ENCODE measurements at regions not wholly inside any gene's neighbourhood (a gene's known extent, or its start where the extent isn't known, plus 50 kb on each side); places are given as distances from the start of the nearest gene placed in this dataset.
"Not testable (repeated sequence)": the region's sequence is repeated elsewhere in the genome, so short reads cannot be mapped to it uniquely, and the experiment has no call there.

DNA sequence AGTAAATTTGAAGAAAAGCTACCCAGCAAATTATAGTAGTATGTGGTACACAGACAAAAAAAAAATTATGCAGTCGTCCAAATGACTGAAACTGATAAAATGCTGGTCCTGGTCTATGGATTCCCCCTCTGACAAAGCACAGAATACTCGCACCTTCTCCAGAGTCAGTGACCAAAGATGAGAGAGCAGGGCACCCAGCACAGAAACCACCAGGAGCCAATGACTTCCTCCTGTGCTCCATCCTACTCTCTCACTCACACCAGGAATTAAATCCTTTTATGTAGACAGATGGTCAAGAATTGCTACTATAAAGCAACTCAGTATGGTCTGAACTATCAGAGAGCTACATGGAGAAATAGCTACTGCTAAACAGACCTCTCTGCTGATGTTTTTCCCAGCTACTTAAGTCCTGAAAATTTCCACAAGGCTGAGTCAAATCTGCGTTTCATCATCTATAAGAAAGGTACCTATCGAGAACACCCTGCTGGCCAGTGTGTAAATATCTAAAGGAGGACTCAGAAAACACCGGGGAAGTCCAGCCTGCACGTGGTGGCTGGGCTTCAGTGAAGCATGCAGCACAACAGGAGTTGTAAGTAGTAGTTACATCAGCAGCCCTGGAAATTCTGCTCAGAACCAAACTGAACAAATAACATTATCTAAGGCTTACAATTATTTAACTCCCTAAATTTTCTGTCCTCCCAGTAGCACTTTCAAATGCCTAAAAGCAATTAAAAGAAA lies 118.1 kb upstream of the OR4F16 start:
- BruUV-seq (replicated peaks); POLR2A ChIA-PET: not testable (repeated sequence)

GRCh38 chr1:805310-805709 lies 118.4 kb upstream of the SAMD11 start:
- H3K36me3 ChIP-seq (ENCODE audit: control insufficient read depth in 2 of 2, extremely low read depth in 1 of 2, insufficient read depth in 2 of 2, low read length in 2 of 2); H3K9me1 ChIP-seq (replicated peaks; ENCODE audit: control insufficient read depth, extremely low read depth, insufficient read depth, low read length); dilution Hi-C loops (cut with MboI; ENCODE audit: extremely low pct_ligation_motif_present, low sequenced_read_pairs); DNase-seq (ENCODE audit: low read depth, low spot score); POLR2A ChIA-PET; H3K4me1 ChIP-seq (ENCODE audit: control insufficient read depth, extremely low read depth, insufficient read depth, low read length); intact Hi-C loops (cut with micrococcal nuclease); H3K4me3 ChIP-seq (replicated peaks in 1 of 3; ENCODE audit: insufficient read depth in 1 of 3, low read depth in 1 of 3, low read length in 3 of 3); CTCF ChIA-PET; H3K27ac ChIP-seq (ENCODE audit: insufficient read depth, low read depth, low read length); H4K20me1 ChIP-seq (replicated peaks; ENCODE audit: control insufficient read depth, extremely low read depth, insufficient read depth, low read length); BruUV-seq (replicated peaks); H3K27me3 ChIP-seq (ENCODE audit: control insufficient read depth in 2 of 2, insufficient read depth in 2 of 2, low read length in 2 of 2); H3K4me2 ChIP-seq (ENCODE audit: insufficient read depth, low read length); H3K79me2 ChIP-seq (ENCODE audit: control insufficient read depth, insufficient read depth, low read length); H3K9ac ChIP-seq (replicated peaks; ENCODE audit: extremely low read depth, insufficient read depth, low read length); H2AFZ ChIP-seq (ENCODE audit: low read depth, low read length); H3K9me3 ChIP-seq (replicated peaks; ENCODE audit: control insufficient read depth, insufficient read depth, low read length); FAIRE-seq: not testable (repeated sequence)

More for the DNA sequence above, 118.1 kb upstream of the OR4F16 start:
- H2AFZ ChIP-seq (ENCODE audit: low read depth, low read length); H4K20me1 ChIP-seq (replicated peaks; ENCODE audit: control insufficient read depth, extremely low read depth, insufficient read depth, low read length); H3K79me2 ChIP-seq (ENCODE audit: control insufficient read depth, insufficient read depth, low read length); H3K9me3 ChIP-seq (replicated peaks; ENCODE audit: control insufficient read depth, insufficient read depth, low read length); dilution Hi-C loops (cut with MboI; ENCODE audit: extremely low pct_ligation_motif_present, low sequenced_read_pairs); H3K27me3 ChIP-seq (ENCODE audit: control insufficient read depth in 2 of 2, insufficient read depth in 2 of 2, low read length in 2 of 2); FAIRE-seq; CTCF ChIA-PET; H3K9me1 ChIP-seq (replicated peaks; ENCODE audit: control insufficient read depth, extremely low read depth, insufficient read depth, low read length); H3K4me2 ChIP-seq (ENCODE audit: insufficient read depth, low read length); DNase-seq (ENCODE audit: low read depth, low spot score); H3K27ac ChIP-seq (ENCODE audit: insufficient read depth, low read depth, low read length); H3K36me3 ChIP-seq (ENCODE audit: control insufficient read depth in 2 of 2, extremely low read depth in 1 of 2, insufficient read depth in 2 of 2, low read length in 2 of 2); intact Hi-C loops (cut with micrococcal nuclease); H3K4me1 ChIP-seq (ENCODE audit: control insufficient read depth, extremely low read depth, insufficient read depth, low read length); H3K4me3 ChIP-seq (replicated peaks in 1 of 3; ENCODE audit: insufficient read depth in 1 of 3, low read depth in 1 of 3, low read length in 3 of 3); H3K9ac ChIP-seq (replicated peaks; ENCODE audit: extremely low read depth, insufficient read depth, low read length): not testable (repeated sequence)

DNA sequence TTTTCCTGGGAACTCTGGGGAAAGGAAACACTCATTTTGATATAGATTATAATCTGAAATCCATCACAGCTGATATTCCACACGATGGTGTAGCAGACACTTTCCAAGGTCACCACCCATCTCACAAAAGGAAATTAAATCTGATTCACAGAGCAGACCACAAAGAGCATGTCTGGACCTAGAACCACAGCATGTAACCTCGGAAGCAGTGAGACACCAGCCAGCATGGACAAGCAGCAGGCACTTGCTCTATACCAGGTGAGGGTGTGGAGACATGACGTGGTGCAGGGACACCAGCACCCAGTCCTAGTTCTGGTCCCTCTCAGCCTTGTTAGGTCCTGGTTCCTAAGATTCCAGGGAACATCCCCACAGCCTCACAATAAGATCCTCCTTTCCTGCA lies 116.7 kb upstream of the SAMD11 start:
- H2AFZ ChIP-seq (ENCODE audit: low read depth, low read length); H4K20me1 ChIP-seq (replicated peaks; ENCODE audit: control insufficient read depth, extremely low read depth, insufficient read depth, low read length); H3K27ac ChIP-seq (ENCODE audit: insufficient read depth, low read depth, low read length); H3K9ac ChIP-seq (replicated peaks; ENCODE audit: extremely low read depth, insufficient read depth, low read length); DNase-seq (ENCODE audit: low read depth, low spot score); FAIRE-seq; dilution Hi-C loops (cut with MboI; ENCODE audit: extremely low pct_ligation_motif_present, low sequenced_read_pairs); H3K27me3 ChIP-seq (ENCODE audit: control insufficient read depth in 2 of 2, insufficient read depth in 2 of 2, low read length in 2 of 2); H3K4me1 ChIP-seq (ENCODE audit: control insufficient read depth, extremely low read depth, insufficient read depth, low read length); CTCF ChIA-PET; H3K4me2 ChIP-seq (ENCODE audit: insufficient read depth, low read length); H3K4me3 ChIP-seq (replicated peaks in 1 of 3; ENCODE audit: insufficient read depth in 1 of 3, low read depth in 1 of 3, low read length in 3 of 3); POLR2A ChIA-PET; intact Hi-C loops (cut with micrococcal nuclease); H3K79me2 ChIP-seq (ENCODE audit: control insufficient read depth, insufficient read depth, low read length); BruUV-seq (replicated peaks); H3K9me3 ChIP-seq (replicated peaks; ENCODE audit: control insufficient read depth, insufficient read depth, low read length); H3K36me3 ChIP-seq (ENCODE audit: control insufficient read depth in 2 of 2, extremely low read depth in 1 of 2, insufficient read depth in 2 of 2, low read length in 2 of 2); H3K9me1 ChIP-seq (replicated peaks; ENCODE audit: control insufficient read depth, extremely low read depth, insufficient read depth, low read length): not testable (repeated sequence)

DNA sequence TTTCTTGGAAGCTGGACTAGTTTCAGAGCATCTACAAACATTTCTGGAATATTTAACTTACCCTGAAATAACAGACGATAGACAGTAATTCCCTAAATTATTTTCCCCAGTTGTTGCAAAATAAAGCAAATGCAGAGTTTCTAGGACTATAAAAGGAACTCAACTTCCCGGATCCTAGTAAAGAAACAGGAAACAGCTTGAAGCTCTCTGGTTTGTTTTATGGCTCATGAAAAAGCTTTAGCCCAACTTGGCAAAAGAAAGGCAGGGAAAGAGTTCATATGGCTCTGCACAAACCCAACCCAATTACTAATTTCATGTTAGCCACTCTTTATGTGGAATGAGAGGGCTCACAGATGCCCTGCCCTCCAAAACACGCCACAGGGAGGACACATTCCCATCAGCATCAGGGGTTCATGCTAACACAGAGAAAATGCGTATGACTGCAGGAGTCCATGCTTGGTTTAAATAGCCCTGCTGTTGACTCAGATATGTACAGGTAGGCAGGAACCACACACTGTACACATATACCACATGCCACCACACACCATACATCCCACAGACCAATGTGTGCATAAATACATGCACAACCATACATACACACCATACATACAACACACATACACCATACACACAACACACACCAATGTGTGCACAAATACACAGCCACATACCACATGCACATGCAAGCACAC lies 115.9 kb upstream of the SAMD11 start:
- H3K4me3 ChIP-seq (replicated peaks in 1 of 3; ENCODE audit: insufficient read depth in 1 of 3, low read depth in 1 of 3, low read length in 3 of 3); H3K9me3 ChIP-seq (replicated peaks; ENCODE audit: control insufficient read depth, insufficient read depth, low read length); H3K36me3 ChIP-seq (ENCODE audit: control insufficient read depth in 2 of 2, extremely low read depth in 1 of 2, insufficient read depth in 2 of 2, low read length in 2 of 2); FAIRE-seq; H3K4me1 ChIP-seq (ENCODE audit: control insufficient read depth, extremely low read depth, insufficient read depth, low read length); dilution Hi-C loops (cut with MboI; ENCODE audit: extremely low pct_ligation_motif_present, low sequenced_read_pairs); H3K27me3 ChIP-seq (ENCODE audit: control insufficient read depth in 2 of 2, insufficient read depth in 2 of 2, low read length in 2 of 2); H2AFZ ChIP-seq (ENCODE audit: low read depth, low read length); intact Hi-C loops (cut with micrococcal nuclease); H3K27ac ChIP-seq (ENCODE audit: insufficient read depth, low read depth, low read length); BruUV-seq (replicated peaks); H3K9me1 ChIP-seq (replicated peaks; ENCODE audit: control insufficient read depth, extremely low read depth, insufficient read depth, low read length); H3K79me2 ChIP-seq (ENCODE audit: control insufficient read depth, insufficient read depth, low read length); H3K9ac ChIP-seq (replicated peaks; ENCODE audit: extremely low read depth, insufficient read depth, low read length); POLR2A ChIA-PET; H3K4me2 ChIP-seq (ENCODE audit: insufficient read depth, low read length); H4K20me1 ChIP-seq (replicated peaks; ENCODE audit: control insufficient read depth, extremely low read depth, insufficient read depth, low read length); CTCF ChIA-PET: not testable (repeated sequence)
- peak; percentile 40 for DNase-seq (ENCODE audit: low read depth, low spot score)
